CD4-positive, alpha-beta T cell (primary cell): ENCODE measurements at regions not wholly inside any gene's neighbourhood (a gene's known extent, or its start where the extent isn't known, plus 50 kb on each side); places are given as distances from the start of the nearest gene placed in this dataset.
"Not testable (repeated sequence)": the region's sequence is repeated elsewhere in the genome, so short reads cannot be mapped to it uniquely, and the experiment has no call there.

ENCODE experiments used
- ATAC-seq: fragments of 200-7000 bp; cut with Tn5 transposase; one replicate; pipeline ENCODE4 v1.10.0; 2022; ENCODE audit warnings: mild to moderate bottlenecking; ENCODE audit not compliant: poor library complexity
- CTCF ChIA-PET: fragments of 350-600 bp; sonication (Branson Sonifier 250); formaldehyde crosslinking; loops from one replicate; lab custom pipeline; 2021; ENCODE audit warnings: antibody characterized with exemption, inconsistent platforms; lab: Charles Lee
- POLR2A ChIA-PET: fragments of 350-600 bp; sonication (Branson Sonifier 250); formaldehyde crosslinking; loops from one replicate; lab custom pipeline; 2021; ENCODE audit warnings: antibody characterized with exemption, inconsistent platforms; lab: Charles Lee
- DNase-seq, 14 experiments: peaks; one replicate each; pipeline ENCODE4 v3.0.0-alpha.2; 2013 to 2020; ENCODE audit warnings: mixed read lengths in 2 of 14
- H3K27ac ChIP-seq, 2 donors: one replicate each; pipeline versions ENCODE4 v1.5.1 to v1.7.0; 2013; ENCODE audit warnings: low read length in 2 of 2, low read depth in 1 of 2, mild to moderate bottlenecking in 1 of 2
- H3K27me3 ChIP-seq, 2 experiments: 1 replicate in 1 of 2; 2 replicates in 1 of 2; pipeline versions ENCODE4 v1.6.1 to v1.7.0; 2013; ENCODE audit warnings: low read length in 2 of 2, control low read depth in 1 of 2, mild to moderate bottlenecking in 1 of 2, moderate library complexity in 1 of 2; ENCODE audit not compliant: insufficient read depth in 2 of 2, control insufficient read depth in 1 of 2
- H3K36me3 ChIP-seq: one replicate; pipeline ENCODE4 v1.6.1; 2013; ENCODE audit warnings: low read length, control low read depth; ENCODE audit not compliant: insufficient read depth
- H3K4me1 ChIP-seq: one replicate; pipeline ENCODE4 v1.6.1; 2013; ENCODE audit warnings: low read length, control low read depth; ENCODE audit not compliant: insufficient read depth
- H3K4me3 ChIP-seq: one replicate; pipeline ENCODE4 v1.5.1; 2013; ENCODE audit warnings: mild to moderate bottlenecking, low read length, moderate library complexity
- H3K9me3 ChIP-seq, 2 experiments: 1 replicate in 1 of 2; 2 replicates in 1 of 2; pipeline versions ENCODE4 v1.6.1 to v1.7.0; 2013; ENCODE audit warnings: low read length in 2 of 2, mild to moderate bottlenecking in 2 of 2, control low read depth in 1 of 2, moderate library complexity in 1 of 2; ENCODE audit not compliant: control insufficient read depth in 1 of 2, insufficient read depth in 1 of 2
- H3K27ac Mint-ChIP-seq: one replicate; pipeline ENCODE4 v1.8.0; 2020; ENCODE audit warnings: mixed read lengths
- H3K27me3 Mint-ChIP-seq: one replicate; pipeline ENCODE4 v1.8.0; 2021; ENCODE audit warnings: mixed read lengths
- H3K36me3 Mint-ChIP-seq: one replicate; pipeline ENCODE4 v1.8.0; 2021; ENCODE audit warnings: low read depth, mixed read lengths
- H3K4me1 Mint-ChIP-seq: one replicate; pipeline ENCODE4 v1.8.0; 2021; ENCODE audit warnings: low read depth, mixed read lengths
- H3K4me3 Mint-ChIP-seq: one replicate; pipeline ENCODE4 v1.8.0; 2020; ENCODE audit warnings: mild to moderate bottlenecking, mixed read lengths
- H3K9me3 Mint-ChIP-seq: one replicate; pipeline ENCODE4 v1.8.0; 2020; ENCODE audit warnings: mixed read lengths
- CTCF ChIP-seq: fragments of 200-600 bp; IDR thresholded peaks from one replicate; pipeline ENCODE4 v1.8.0; 2022; ENCODE audit warnings: antibody characterized with exemption, mild to moderate bottlenecking
- intact Hi-C, 2 experiments: fragments of 100-400 bp; cut with DNase I in 1 of 2; cut with micrococcal nuclease in 1 of 2; formaldehyde crosslinking; loops; one replicate each; pipeline versions ENCODE4 v1.15.1 to v1.9.0; 2023 to 2025; cut with DNase I, micrococcal nuclease

GRCh38 chr20:50359607-50360217 lies 150.5 kb upstream of the PTPN1 start:
- H3K27ac Mint-ChIP-seq, result no peak overlapping the region

GRCh38 chr20:50360218-50360672 lies 149.9 kb upstream of the PTPN1 start:
- Histone ChIP-seq H3K4me3 (no peak overlapping the region), H3K9me3 (no peaks in the 10 kb centered on the region), H3K4me1 (no peaks in the 10 kb centered on the region), H3K36me3 (no peaks in the 10 kb centered on the region), H3K27me3 (no peaks in the 10 kb centered on the region), H3K27ac (no peak overlapping the region)
- ChIA-PET CTCF (no interaction called here), POLR2A (no interaction called here)
- H3K4me3 Mint-ChIP-seq, result no peak overlapping the region
- no peaks in the 10 kb centered on the region for H3K27me3 Mint-ChIP-seq
- intact Hi-C loops, result no loop called here
- ATAC-seq (no peak), DNase-seq (no peak)
- H3K4me1 Mint-ChIP-seq, result no peaks in the 10 kb centered on the region
- H3K9me3 Mint-ChIP-seq, result no peaks in the 10 kb centered on the region
- no peak overlapping the region for H3K27ac Mint-ChIP-seq
- no peak for TF ChIP-seq CTCF
- H3K36me3 Mint-ChIP-seq, result no peaks in the 10 kb centered on the region

More at GRCh38 chr20:50359607-50360217, 150.5 kb upstream of the PTPN1 start:
- Mint-ChIP-seq H3K27me3 (no peaks in the 10 kb centered on the region), H3K9me3 (no peaks in the 10 kb centered on the region), H3K4me1 (no peaks in the 10 kb centered on the region), H3K4me3 (no peak overlapping the region), H3K36me3 (no peaks in the 10 kb centered on the region)
- Histone ChIP-seq H3K27me3 (no peaks in the 10 kb centered on the region), H3K9me3 (no peaks in the 10 kb centered on the region), H3K4me1 (no peaks in the 10 kb centered on the region), H3K4me3 (no peak overlapping the region), H3K27ac (no peak overlapping the region), H3K36me3 (no peaks in the 10 kb centered on the region)
- CTCF ChIA-PET, result no interaction called here
- no peak for DNase-seq
- POLR2A ChIA-PET, result no interaction called here
- TF ChIP-seq CTCF, result no peak
- ATAC-seq, result no peak
- intact Hi-C loops, result no loop called here

GRCh38 chr20:50360921-50361320 lies 149.3 kb upstream of the PTPN1 start:
- H3K4me1 ChIP-seq, result no peaks in the 10 kb centered on the region
- H3K36me3 ChIP-seq, result no peaks in the 10 kb centered on the region
- ChIA-PET CTCF (no interaction called here), POLR2A (no interaction called here)
- no peaks in the 10 kb centered on the region for H3K4me1 Mint-ChIP-seq
- H3K27me3 ChIP-seq, result no peaks in the 10 kb centered on the region
- H3K27ac ChIP-seq, result no peak overlapping the region
- TF ChIP-seq CTCF, result no peak
- H3K4me3 Mint-ChIP-seq, result no peak overlapping the region
- ATAC-seq, result no peak
- no peak overlapping the region for H3K27ac Mint-ChIP-seq
- H3K36me3 Mint-ChIP-seq, result no peaks in the 10 kb centered on the region
- H3K9me3 Mint-ChIP-seq, result no peaks in the 10 kb centered on the region
- H3K4me3 ChIP-seq, result no peak overlapping the region
- intact Hi-C loops, result no loop called here
- H3K9me3 ChIP-seq, result no peaks in the 10 kb centered on the region
- DNase-seq, result no peak
- no peaks in the 10 kb centered on the region for H3K27me3 Mint-ChIP-seq

GRCh38 chr20:50362177-50362576 lies 148.0 kb upstream of the PTPN1 start:
- H3K4me3 ChIP-seq, POLR2A ChIA-PET, H3K27me3 ChIP-seq, ATAC-seq, H3K36me3 ChIP-seq, H3K4me1 ChIP-seq, DNase-seq, H3K4me1 Mint-ChIP-seq, H3K36me3 Mint-ChIP-seq, intact Hi-C loops, H3K27me3 Mint-ChIP-seq, H3K9me3 ChIP-seq, H3K9me3 Mint-ChIP-seq, H3K27ac Mint-ChIP-seq, H3K4me3 Mint-ChIP-seq, H3K27ac ChIP-seq, CTCF ChIA-PET: not testable (repeated sequence)
